DMS114 treated with DMSO at 0.1 percent for 48 hours (cell line): ENCODE measurements at regions not wholly inside any gene's neighbourhood (a gene's known extent, or its start where the extent isn't known, plus 50 kb on each side); places are given as distances from the start of the nearest gene placed in this dataset.

Experiments
- DNase-seq: peaks from one replicate; lab custom pipeline; 2025; ENCODE audit not compliant: unreplicated experiment; lab: John Stamatoyannopoulos, UW

GRCh38 chr3:117726776-117727175, 1017.2 kb downstream of the TUSC7 start:
- DNase-seq: no peak

GRCh38 chr3:117728226-117728625, 1018.6 kb downstream of the TUSC7 start:
- no peak for DNase-seq

- no peak for DNase-seq
These were observed 1024.9 kb downstream of the TUSC7 start for GRCh38 chr3:117734496-117734895.

- DNase-seq: no peak
These were observed 1026.0 kb downstream of the TUSC7 start for GRCh38 chr3:117735481-117736101.

- no peak for DNase-seq
These were observed 1027.3 kb downstream of the TUSC7 start for GRCh38 chr3:117736846-117737245.

- no peak for DNase-seq
These were observed 1034.4 kb downstream of the TUSC7 start for GRCh38 chr3:117743993-117744392.

GRCh38 chr3:117744935-117745334, 1035.4 kb downstream of the TUSC7 start:
- no peak for DNase-seq

- no peak for DNase-seq
These were observed 1035.9 kb downstream of the TUSC7 start for GRCh38 chr3:117745516-117745915.

GRCh38 chr3:117746066-117746465, 1036.5 kb downstream of the TUSC7 start:
- DNase-seq: no peak

- DNase-seq: no peak
These were observed 1038.6 kb downstream of the TUSC7 start for GRCh38 chr3:117748131-117748530.

GRCh38 chr3:117750674-117751269, 1041.2 kb downstream of the TUSC7 start:
- no peak for DNase-seq

- DNase-seq: no peak
These were observed 1042.1 kb downstream of the TUSC7 start for GRCh38 chr3:117751651-117752050.

- DNase-seq: no peak
These were observed 1043.6 kb downstream of the TUSC7 start for GRCh38 chr3:117752984-117753717.

- DNase-seq: no peak
These were observed 1044.5 kb downstream of the TUSC7 start for GRCh38 chr3:117754058-117754457.

GRCh38 chr3:117754841-117755240, 1045.3 kb downstream of the TUSC7 start:
- no peak for DNase-seq

GRCh38 chr3:117756563-117756962, 1047.0 kb downstream of the TUSC7 start:
- no peak for DNase-seq

GRCh38 chr3:117761703-117762620, 1052.4 kb downstream of the TUSC7 start:
- DNase-seq: no peak

GRCh38 chr3:117762621-117763037, 1053.0 kb downstream of the TUSC7 start:
- DNase-seq: no peak

GRCh38 chr3:117763561-117763960, 1054.0 kb downstream of the TUSC7 start:
- DNase-seq: no peak

- no peak for DNase-seq
These were observed 1059.0 kb downstream of the TUSC7 start for GRCh38 chr3:117768581-117768980.

- DNase-seq: no peak
These were observed 1064.6 kb downstream of the TUSC7 start for GRCh38 chr3:117774130-117774529.
